ENCODE measurements at regions not wholly inside any gene's neighbourhood (a gene's known extent, or its start where the extent isn't known, plus 50 kb on each side); places are given as distances from the start of the nearest gene placed in this dataset.
"Not testable (repeated sequence)": the region's sequence is repeated elsewhere in the genome, so short reads cannot be mapped to it uniquely, and the experiment has no call there.

DNA sequence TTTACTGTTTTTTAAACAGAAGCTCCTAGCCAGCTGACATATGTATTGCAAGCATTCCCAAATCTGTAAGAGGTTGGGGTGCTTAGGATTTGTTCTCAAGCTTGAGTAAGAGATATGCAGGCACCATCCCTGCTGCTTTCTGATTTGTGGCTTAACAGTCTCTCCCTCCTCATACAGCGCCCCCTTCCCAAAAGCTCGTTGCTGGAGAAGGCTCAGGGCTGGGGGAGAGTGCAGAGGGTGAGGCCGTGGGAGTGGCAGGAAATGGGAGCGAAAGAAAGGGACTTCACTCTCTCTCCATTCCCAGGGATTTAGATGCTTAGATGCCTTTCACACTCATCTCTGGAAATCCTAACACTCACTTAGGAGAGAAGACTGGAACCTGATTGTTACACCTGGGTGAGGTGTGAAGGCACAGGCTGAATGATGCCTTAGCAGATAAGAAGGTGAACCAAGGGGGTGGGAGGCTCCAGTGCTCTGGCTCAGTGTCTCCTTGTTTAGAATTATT is 172.0 kb downstream of the C12orf75 start:
- no peaks in the 10 kb centered on the region for H3K9me3 ChIP-seq (ENCODE audit: control insufficient read depth, low read length, poor library complexity, severe bottlenecking)
- no peak for DNase-seq
- Mint-ChIP-seq H3K27ac (no peak overlapping the region), H3K27me3 (peaks cover 49% of the 10 kb centered on the region), H3K36me3 (ENCODE audit: low read depth) (no peaks in the 10 kb centered on the region), H3K4me3 (no peak overlapping the region), H3K4me1 (no peaks in the 10 kb centered on the region)
- no peak for ATAC-seq

DNA sequence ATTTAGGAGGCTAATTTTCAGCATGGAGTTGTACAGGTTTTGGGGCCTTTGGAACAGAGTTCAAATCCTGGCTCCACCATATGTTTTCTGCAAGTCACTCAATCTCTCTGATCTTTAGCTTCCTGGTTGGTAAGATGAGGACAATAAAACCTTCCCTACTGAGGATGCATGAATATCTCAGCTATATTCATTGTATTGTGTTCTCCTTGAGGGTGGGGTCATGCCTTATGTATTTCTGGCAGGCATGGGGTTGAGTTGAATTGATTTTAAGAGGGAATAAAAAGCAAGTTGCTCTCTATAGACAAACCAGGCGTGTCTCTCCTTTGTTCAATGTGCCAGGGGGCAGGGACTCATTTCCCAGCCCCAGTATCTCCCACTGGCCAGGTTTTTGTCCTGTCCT is 173.1 kb downstream of the C12orf75 start:
- H3K27ac Mint-ChIP-seq: no peak overlapping the region
- no peak overlapping the region for H3K4me3 Mint-ChIP-seq
- H3K9me3 ChIP-seq (ENCODE audit: control insufficient read depth, low read length, poor library complexity, severe bottlenecking): no peaks in the 10 kb centered on the region
- DNase-seq (no peak), ATAC-seq (no peak)
- no peaks in the 10 kb centered on the region for H3K4me1 Mint-ChIP-seq
- no peaks in the 10 kb centered on the region for H3K36me3 Mint-ChIP-seq (ENCODE audit: low read depth)
- peaks cover 43% of the 10 kb centered on the region for H3K27me3 Mint-ChIP-seq

DNA sequence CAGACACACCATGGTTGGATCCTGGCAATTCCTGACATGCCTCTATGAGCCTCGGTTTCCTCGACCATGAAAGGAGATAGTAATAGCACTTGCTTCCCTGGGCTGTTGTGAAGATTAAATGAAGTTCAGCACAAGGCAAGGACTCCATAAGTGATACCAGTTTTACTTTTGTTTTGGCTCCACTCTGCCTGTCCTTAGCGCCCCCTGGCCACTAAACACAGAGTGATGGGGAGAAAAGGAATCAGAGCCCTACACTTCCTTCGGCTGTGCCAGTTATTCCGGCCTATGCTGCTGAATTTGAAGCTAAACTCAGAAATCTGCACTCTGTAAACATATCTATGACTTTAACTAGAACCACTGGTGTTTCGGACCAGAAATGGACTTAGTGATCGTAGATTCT is 173.8 kb downstream of the C12orf75 start:
- no peaks in the 10 kb centered on the region for H3K4me1 Mint-ChIP-seq
- DNase-seq (no peak), ATAC-seq (no peak)
- H3K4me3 Mint-ChIP-seq: no peak overlapping the region
- H3K27ac Mint-ChIP-seq: no peak overlapping the region
- H3K27me3 Mint-ChIP-seq: peaks cover 43% of the 10 kb centered on the region
- no peaks in the 10 kb centered on the region for H3K36me3 Mint-ChIP-seq (ENCODE audit: low read depth)
- H3K9me3 ChIP-seq (ENCODE audit: control insufficient read depth, low read length, poor library complexity, severe bottlenecking): no peaks in the 10 kb centered on the region

DNA sequence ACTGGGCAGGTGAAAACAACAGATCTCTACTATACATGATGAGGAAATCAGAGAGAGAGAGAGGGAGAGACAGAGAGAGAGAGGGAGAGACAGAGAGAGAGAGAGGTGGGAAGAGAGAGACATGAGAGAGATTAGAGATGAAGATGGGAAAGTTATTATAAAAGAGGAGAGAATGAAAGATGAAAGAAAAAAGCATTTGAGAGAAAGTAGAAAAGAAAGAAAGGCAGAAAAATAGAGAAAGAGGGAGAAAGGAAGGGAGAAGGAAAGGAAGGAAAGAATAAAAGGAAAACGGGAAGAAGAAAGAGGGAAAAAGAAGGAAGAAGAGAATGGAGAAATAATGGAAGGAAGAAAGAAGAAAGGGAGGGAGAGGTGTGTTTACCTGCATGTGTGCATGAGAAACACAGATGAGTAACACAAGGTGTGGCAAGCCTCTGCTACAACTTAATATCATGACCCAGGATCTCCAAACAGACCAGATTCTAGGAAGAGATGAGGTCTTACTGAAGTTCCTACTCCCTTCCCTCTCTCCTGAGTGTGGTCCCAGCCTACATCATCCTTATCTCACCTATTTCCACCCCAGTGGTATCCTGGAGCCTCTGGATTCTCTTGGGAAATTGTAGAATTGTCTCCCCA is 176.3 kb downstream of the C12orf75 start:
- DNase-seq (no peak), ATAC-seq (no peak)
- H3K9me3 ChIP-seq (ENCODE audit: control insufficient read depth, low read length, poor library complexity, severe bottlenecking): no peaks in the 10 kb centered on the region
- H3K27ac Mint-ChIP-seq: no peak overlapping the region
- no peaks in the 10 kb centered on the region for H3K36me3 Mint-ChIP-seq (ENCODE audit: low read depth)
- peaks cover 43% of the 10 kb centered on the region for H3K27me3 Mint-ChIP-seq
- no peaks in the 10 kb centered on the region for H3K4me1 Mint-ChIP-seq
- no peak overlapping the region for H3K4me3 Mint-ChIP-seq

DNA sequence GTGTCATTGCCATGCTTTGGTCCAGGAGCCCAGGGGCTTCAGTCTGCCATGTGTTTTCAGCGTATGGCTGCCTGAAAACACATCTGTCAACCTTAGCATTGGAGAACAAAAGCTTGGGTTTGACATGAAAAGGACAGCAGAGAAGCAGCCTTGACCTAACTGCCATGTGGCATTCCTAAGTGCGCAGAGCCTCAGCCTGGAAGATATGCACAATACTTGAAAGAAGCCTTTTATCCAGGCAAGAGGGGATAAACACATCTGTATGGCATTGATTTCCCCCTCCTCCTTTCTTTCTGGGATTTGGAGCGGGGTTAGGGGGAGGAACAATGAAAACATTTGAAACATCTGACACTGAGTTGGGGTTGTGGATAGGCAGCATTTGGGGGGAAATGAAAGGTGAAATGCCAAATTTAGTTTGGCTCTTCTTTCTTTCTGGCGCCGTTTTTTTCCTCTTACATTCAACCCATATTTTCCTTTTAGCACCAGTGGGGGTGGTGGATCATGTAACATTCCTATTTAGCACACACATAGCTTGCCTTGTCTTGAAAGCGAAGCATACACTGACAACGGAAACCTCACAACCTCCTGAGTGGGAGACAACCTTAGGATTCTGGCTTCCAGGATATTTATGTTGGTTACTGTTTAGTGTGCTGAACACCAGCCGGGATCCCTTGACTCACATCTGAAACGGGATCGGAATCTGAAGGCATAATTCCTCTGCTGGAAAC is 177.0 kb downstream of the C12orf75 start:
- Mint-ChIP-seq H3K27ac (no peak overlapping the region), H3K36me3 (ENCODE audit: low read depth) (no peaks in the 10 kb centered on the region), H3K27me3 (peaks cover 46% of the 10 kb centered on the region), H3K4me1 (no peaks in the 10 kb centered on the region), H3K4me3 (no peak overlapping the region)
- H3K9me3 ChIP-seq (ENCODE audit: control insufficient read depth, low read length, poor library complexity, severe bottlenecking): no peaks in the 10 kb centered on the region
- ATAC-seq (no peak), DNase-seq (no peak)

DNA sequence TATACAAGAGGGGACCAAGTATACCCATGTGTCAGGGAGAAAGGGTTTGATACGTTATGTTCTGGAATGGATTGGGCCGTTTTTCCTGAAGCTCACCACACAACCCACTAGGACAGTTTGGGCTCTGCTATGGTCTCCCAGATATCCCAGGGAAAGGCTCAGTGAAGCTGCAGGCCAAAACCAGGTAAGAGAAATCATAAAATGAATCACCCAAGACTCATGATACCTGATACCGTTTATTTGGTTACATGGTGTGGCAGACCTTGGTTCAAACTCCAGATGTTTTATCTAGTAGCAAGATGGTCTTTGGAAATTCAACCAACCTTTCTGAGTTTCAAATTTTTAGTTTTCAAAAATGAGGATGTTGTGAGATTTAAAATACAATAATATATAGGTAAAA is 177.6 kb downstream of the C12orf75 start:
- ATAC-seq: no peak
- no peaks in the 10 kb centered on the region for H3K9me3 ChIP-seq (ENCODE audit: control insufficient read depth, low read length, poor library complexity, severe bottlenecking)
- Mint-ChIP-seq H3K27ac (no peak overlapping the region), H3K36me3 (ENCODE audit: low read depth) (no peaks in the 10 kb centered on the region), H3K4me1 (no peaks in the 10 kb centered on the region), H3K4me3 (no peak overlapping the region), H3K27me3 (peaks cover 42% of the 10 kb centered on the region)
- no peak for DNase-seq

DNA sequence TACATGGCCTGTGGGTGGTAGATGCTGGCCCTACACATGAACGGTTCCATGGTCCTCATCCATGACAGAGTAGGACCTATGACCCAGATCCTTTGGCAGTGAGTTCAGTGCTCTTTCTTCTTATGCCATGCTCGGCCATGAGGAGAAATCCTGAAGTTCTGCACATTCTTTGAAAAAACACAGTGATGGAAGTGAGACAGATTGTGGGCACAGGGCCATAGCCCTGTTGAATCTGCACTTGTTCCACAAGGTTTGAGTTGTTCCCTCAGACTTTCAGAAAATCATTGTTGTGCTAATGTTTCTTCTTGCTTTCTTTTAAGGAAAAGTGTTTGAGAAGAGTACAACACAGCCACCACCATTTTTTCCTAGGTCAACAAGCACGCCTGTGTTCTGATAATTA is 180.0 kb downstream of the C12orf75 start:
- Mint-ChIP-seq H3K36me3 (ENCODE audit: low read depth) (no peaks in the 10 kb centered on the region), H3K4me1 (no peaks in the 10 kb centered on the region), H3K27me3 (peaks cover 22% of the 10 kb centered on the region), H3K27ac (no peak overlapping the region), H3K4me3 (no peak overlapping the region)
- no peak for ATAC-seq
- no peaks in the 10 kb centered on the region for H3K9me3 ChIP-seq (ENCODE audit: control insufficient read depth, low read length, poor library complexity, severe bottlenecking)
- DNase-seq: no peak

DNA sequence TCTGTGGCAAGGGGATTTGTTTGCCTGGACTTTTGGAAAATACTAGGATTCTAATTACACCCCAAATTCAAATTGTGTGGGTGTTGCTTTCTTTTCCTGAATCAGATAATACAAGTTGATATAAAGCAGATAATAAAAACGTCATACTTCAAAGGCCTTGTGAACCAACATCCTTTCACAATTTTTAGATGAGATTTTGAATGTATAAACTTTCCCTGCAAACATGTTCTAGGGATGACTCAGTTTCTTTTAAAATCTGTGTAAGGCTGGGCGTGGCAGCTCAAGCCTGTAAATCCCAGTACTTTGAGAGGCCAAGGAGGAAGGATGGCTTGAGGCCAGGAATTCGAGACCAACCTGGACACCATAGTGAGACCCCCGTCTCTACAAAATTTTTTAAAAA is 182.4 kb downstream of the C12orf75 start:
- H3K27me3 Mint-ChIP-seq: peaks cover 15% of the 10 kb centered on the region
- H3K36me3 Mint-ChIP-seq (ENCODE audit: low read depth); DNase-seq; H3K4me1 Mint-ChIP-seq; ATAC-seq; H3K9me3 ChIP-seq (ENCODE audit: control insufficient read depth, low read length, poor library complexity, severe bottlenecking); H3K27ac Mint-ChIP-seq; H3K4me3 Mint-ChIP-seq: not testable (repeated sequence)

DNA sequence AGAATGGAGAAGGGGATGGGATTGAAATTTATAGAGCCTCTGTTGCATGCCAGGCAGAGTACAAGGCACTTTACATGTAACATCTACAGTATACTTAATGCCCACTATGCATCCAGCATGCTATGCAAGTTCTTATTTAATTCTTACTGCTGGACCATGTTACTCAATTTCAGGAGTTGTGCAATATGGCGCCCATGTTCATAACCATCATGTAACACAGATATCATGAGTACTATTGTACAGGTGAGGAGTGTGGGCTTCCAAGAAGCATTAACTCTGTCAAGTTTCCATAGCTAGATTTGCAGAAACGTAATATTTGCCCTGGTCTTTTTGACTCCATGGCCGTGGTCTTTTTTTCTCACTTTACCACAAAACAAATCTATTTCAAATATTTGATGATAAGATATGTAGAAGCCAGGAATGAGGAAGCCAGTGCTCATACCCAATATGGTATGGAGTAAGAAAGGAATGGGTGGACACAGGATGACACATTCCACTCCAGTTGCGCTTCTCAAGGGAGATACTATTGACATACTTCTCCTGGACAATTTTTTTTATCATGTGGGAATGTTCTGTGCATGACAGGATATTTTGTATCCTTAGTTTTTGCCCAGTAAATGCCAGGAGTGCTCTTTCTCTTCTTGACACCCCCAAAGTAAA is 191.8 kb downstream of the C12orf75 start:
- H3K27ac Mint-ChIP-seq: no peak overlapping the region
- ATAC-seq (no peak), DNase-seq (no peak)
- no peaks in the 10 kb centered on the region for H3K9me3 ChIP-seq (ENCODE audit: control insufficient read depth, low read length, poor library complexity, severe bottlenecking)
- no peaks in the 10 kb centered on the region for H3K36me3 Mint-ChIP-seq (ENCODE audit: low read depth)
- no peak overlapping the region for H3K4me3 Mint-ChIP-seq
- H3K27me3 Mint-ChIP-seq: peaks cover 6% of the 10 kb centered on the region
- no peaks in the 10 kb centered on the region for H3K4me1 Mint-ChIP-seq

DNA sequence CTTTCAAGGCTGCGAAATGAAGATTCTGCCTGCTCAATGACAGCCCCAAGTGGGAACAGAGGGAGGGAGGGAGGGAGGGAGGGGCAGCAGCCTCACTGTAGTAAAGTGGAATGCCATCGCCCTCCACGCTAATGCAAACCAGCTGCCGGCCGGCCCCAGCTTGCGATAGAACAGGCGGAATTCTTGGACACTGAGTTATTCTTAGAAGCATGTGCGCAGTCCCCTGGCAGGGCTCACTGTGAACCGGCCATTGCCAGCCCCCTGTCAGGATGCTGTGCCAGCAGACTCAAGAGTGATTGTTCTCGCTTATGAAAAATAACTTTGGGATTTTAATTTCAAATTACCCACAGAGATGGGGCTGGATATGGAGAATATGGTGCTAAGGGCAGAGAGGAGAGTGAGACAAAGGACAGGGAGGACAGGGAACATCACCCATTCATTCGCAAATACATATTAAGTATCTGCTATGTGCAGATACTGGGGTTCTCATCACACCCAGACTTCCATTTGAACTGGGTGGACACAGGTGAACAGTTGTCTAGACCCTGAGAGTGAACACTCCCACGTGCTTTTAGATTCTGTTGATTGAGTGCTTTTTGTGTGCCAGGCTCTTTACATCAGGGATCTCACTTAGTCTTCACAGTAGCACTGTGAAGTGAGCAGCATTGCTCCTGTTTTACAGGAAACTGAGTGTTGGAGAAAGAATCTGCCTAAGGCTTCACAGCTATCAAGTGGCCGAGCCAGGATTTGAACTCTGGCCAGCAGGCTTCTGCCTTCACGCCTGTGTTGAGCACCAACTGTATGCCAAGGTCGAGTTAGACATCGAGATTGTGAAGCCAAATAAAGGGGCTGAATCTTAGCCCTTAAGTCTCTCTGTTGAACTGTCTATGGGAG is 192.9 kb downstream of the C12orf75 start:
- peaks cover 6% of the 10 kb centered on the region for H3K27me3 Mint-ChIP-seq
- no peak for DNase-seq
- no peaks in the 10 kb centered on the region for H3K4me1 Mint-ChIP-seq
- H3K9me3 ChIP-seq (ENCODE audit: control insufficient read depth, low read length, poor library complexity, severe bottlenecking): no peaks in the 10 kb centered on the region
- H3K4me3 Mint-ChIP-seq: no peak overlapping the region
- no peaks in the 10 kb centered on the region for H3K36me3 Mint-ChIP-seq (ENCODE audit: low read depth)
- no peak overlapping the region for H3K27ac Mint-ChIP-seq
- ATAC-seq: no peak

DNA sequence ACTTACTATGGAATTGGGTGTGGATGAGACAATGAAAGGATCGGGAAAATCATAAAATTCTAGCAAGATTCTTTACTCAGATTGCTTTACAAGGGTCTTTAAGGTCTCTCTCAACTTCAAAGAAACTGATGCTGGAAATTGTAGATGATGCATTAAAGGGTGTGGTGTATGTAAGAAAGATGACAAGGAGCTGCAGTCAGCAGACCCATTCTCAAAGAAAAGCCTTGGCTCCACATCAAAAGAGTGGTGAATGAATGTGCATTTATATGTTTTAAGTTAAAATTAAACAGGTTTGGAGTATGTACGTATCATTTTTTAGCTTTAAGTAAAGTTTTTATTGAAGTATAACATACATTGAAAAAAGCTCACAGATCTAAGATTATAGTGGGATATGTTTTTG is 194.5 kb downstream of the C12orf75 start:
- no peak for DNase-seq
- no peak for ATAC-seq
- H3K36me3 Mint-ChIP-seq (ENCODE audit: low read depth): no peaks in the 10 kb centered on the region
- H3K9me3 ChIP-seq (ENCODE audit: control insufficient read depth, low read length, poor library complexity, severe bottlenecking): no peaks in the 10 kb centered on the region
- H3K27ac Mint-ChIP-seq: no peak overlapping the region
- no peak overlapping the region for H3K4me3 Mint-ChIP-seq
- no peaks in the 10 kb centered on the region for H3K4me1 Mint-ChIP-seq
- peaks cover 11% of the 10 kb centered on the region for H3K27me3 Mint-ChIP-seq

DNA sequence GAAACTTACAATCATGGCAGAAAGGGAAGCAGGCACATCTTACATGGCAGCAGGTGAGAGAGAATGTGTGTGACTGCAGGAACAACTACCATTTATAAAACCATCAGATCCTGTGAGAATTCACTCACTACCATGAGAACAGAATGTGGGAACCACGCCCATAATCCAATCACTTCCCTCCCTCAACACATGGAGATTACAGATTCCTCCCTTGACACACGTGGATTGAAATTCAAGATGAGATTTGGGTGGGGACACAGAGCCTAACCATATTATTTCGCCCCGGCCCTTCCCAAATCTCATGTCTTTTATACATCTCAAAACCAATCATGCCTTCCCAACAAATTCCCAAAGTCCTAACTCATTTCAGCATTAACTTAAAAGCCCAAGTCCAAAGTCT is 203.6 kb downstream of the C12orf75 start:
- no peaks in the 10 kb centered on the region for H3K36me3 Mint-ChIP-seq (ENCODE audit: low read depth)
- no peaks in the 10 kb centered on the region for H3K9me3 ChIP-seq (ENCODE audit: control insufficient read depth, low read length, poor library complexity, severe bottlenecking)
- ATAC-seq: no peak
- H3K27ac Mint-ChIP-seq: no peak overlapping the region
- peaks cover 15% of the 10 kb centered on the region for H3K27me3 Mint-ChIP-seq
- H3K4me3 Mint-ChIP-seq: no peak overlapping the region
- DNase-seq: no peak
- H3K4me1 Mint-ChIP-seq: no peaks in the 10 kb centered on the region

DNA sequence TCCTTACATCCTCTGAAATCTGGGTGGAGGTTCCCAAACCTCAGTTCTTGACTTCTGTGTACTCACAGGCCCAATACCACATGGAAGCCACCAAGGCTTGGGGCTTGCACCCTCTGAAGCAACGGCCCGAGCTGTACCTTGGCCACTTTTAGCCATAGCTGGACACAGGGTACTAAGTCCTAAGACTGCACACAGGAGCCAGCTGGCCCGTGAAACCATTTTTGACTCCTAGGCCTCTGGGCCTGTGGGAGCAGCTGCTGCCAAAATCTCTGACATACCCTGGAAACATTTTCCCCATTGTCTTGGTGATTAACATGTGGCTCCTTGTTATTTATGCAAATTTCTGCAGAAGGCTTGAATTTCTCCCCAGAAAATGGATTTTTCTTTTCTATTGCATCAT is 204.5 kb downstream of the C12orf75 start:
- not testable (repeated sequence) for DNase-seq; H3K9me3 ChIP-seq (ENCODE audit: control insufficient read depth, low read length, poor library complexity, severe bottlenecking); H3K27ac Mint-ChIP-seq; H3K4me1 Mint-ChIP-seq; H3K36me3 Mint-ChIP-seq (ENCODE audit: low read depth); ATAC-seq; H3K27me3 Mint-ChIP-seq; H3K4me3 Mint-ChIP-seq
